ENCODE measurements at regions not wholly inside any gene's neighbourhood (a gene's known extent, or its start where the extent isn't known, plus 50 kb on each side); places are given as distances from the start of the nearest gene placed in this dataset.

DNA sequence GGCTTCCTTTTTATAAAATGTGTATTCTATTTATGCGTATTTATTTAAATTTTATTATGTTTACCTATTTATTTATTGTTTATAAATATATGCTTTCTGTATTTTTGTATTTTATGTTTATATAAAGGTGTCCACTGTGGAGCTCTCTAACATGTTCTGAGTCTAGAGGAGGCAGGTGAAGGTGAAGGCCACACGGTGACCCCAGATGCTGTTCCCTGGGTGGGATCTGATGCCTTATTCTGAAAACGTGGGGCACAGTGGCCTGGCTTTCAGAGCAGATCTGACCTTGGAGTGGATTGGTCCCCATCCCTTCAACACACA is 104.7 kb upstream of the SLC7A14 start:
- H4K20me1 ChIP-seq (replicated peaks; ENCODE audit: control insufficient read depth, extremely low read depth, insufficient read depth, low read length): no peaks in the 10 kb centered on the region
- ChIA-PET CTCF (interaction anchor here (0.8 to 2.6 kb wide), 5 partner anchors 36 to 277 kb away, joined by 3 to 10 read pairs (median 3); no protein-coding TSS in a partner anchor), POLR2A (no interaction called here)
- no peaks in the 10 kb centered on the region for H3K9me1 ChIP-seq (replicated peaks; ENCODE audit: control insufficient read depth, extremely low read depth, insufficient read depth, low read length)
- H3K9me3 ChIP-seq (replicated peaks; ENCODE audit: control insufficient read depth, insufficient read depth, low read length): no peaks in the 10 kb centered on the region
- intact Hi-C loops (cut with micrococcal nuclease): loop anchor here (1.0 to 2.0 kb wide), 2 partner anchors 119 to 272 kb away; partner anchors contain the start of gene CLDN11
- no peaks in the 10 kb centered on the region for H3K27me3 ChIP-seq (ENCODE audit: control insufficient read depth in 2 of 2, insufficient read depth in 2 of 2, low read length in 2 of 2)
- TF ChIP-seq GATA2 (IDR thresholded peaks at IDR 0.05; ENCODE audit: insufficient read depth, insufficient read length, low read depth, low read length) (no peak), POLR2AphosphoS5 (IDR thresholded peaks at IDR 0.05; ENCODE audit: insufficient read depth, low read depth, low read length) (no peak), POLR2A (IDR thresholded peaks at IDR 0.05; ENCODE audit: low read depth, low read length) (no peak), JUN (IDR thresholded peaks at IDR 0.05; ENCODE audit: borderline replicate concordance, insufficient read depth, insufficient read length, low read depth) (no peak), EZH2 (IDR thresholded peaks at IDR 0.05; ENCODE audit: borderline replicate concordance, low read depth, low read length, severe bottlenecking) (no peak), MYC (IDR thresholded peaks at IDR 0.05; ENCODE audit: low read depth, low read length) (no peak), FOS (IDR thresholded peaks at IDR 0.05; ENCODE audit: borderline replicate concordance, insufficient read depth, low read length) (no peak)
- TF ChIP-seq, protein P1, sequence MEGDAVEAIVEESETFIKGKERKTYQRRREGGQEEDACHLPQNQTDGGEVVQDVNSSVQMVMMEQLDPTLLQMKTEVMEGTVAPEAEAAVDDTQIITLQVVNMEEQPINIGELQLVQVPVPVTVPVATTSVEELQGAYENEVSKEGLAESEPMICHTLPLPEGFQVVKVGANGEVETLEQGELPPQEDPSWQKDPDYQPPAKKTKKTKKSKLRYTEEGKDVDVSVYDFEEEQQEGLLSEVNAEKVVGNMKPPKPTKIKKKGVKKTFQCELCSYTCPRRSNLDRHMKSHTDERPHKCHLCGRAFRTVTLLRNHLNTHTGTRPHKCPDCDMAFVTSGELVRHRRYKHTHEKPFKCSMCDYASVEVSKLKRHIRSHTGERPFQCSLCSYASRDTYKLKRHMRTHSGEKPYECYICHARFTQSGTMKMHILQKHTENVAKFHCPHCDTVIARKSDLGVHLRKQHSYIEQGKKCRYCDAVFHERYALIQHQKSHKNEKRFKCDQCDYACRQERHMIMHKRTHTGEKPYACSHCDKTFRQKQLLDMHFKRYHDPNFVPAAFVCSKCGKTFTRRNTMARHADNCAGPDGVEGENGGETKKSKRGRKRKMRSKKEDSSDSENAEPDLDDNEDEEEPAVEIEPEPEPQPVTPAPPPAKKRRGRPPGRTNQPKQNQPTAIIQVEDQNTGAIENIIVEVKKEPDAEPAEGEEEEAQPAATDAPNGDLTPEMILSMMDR (IDR thresholded peaks at IDR 0.05; ENCODE audit: extremely low read depth in 1 of 2, insufficient read depth in 1 of 2, low read depth in 1 of 2, low read length in 2 of 2): no peak
- TF ChIP-seq, protein P2, sequence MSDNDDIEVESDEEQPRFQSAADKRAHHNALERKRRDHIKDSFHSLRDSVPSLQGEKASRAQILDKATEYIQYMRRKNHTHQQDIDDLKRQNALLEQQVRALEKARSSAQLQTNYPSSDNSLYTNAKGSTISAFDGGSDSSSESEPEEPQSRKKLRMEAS (IDR thresholded peaks at IDR 0.05; ENCODE audit: insufficient read depth, insufficient read length): no peak
- DNase-seq (ENCODE audit: low read depth, low spot score) (no peak), FAIRE-seq (no peak)
- BruUV-seq (replicated peaks): no TSS peak
- H3K27ac ChIP-seq (ENCODE audit: insufficient read depth, low read depth, low read length): no peak overlapping the region
- H3K36me3 ChIP-seq (ENCODE audit: control insufficient read depth in 2 of 2, extremely low read depth in 1 of 2, insufficient read depth in 2 of 2, low read length in 2 of 2): no peaks in the 10 kb centered on the region
- no peak overlapping the region for H3K4me2 ChIP-seq (ENCODE audit: insufficient read depth, low read length)
- dilution Hi-C loops (cut with MboI; ENCODE audit: extremely low pct_ligation_motif_present, low sequenced_read_pairs): no loop called here
- H2AFZ ChIP-seq (ENCODE audit: low read depth, low read length): no peak overlapping the region
- H3K4me1 ChIP-seq (ENCODE audit: control insufficient read depth, extremely low read depth, insufficient read depth, low read length): peaks cover 11% of the 10 kb centered on the region
- no peaks in the 10 kb centered on the region for H3K79me2 ChIP-seq (ENCODE audit: control insufficient read depth, insufficient read depth, low read length)
- H3K4me3 ChIP-seq (replicated peaks in 1 of 3; ENCODE audit: insufficient read depth in 1 of 3, low read depth in 1 of 3, low read length in 3 of 3): no peak overlapping the region
- H3K9ac ChIP-seq (replicated peaks; ENCODE audit: extremely low read depth, insufficient read depth, low read length): no peak overlapping the region
